ENCODE measurements at regions not wholly inside any gene's neighbourhood (a gene's known extent, or its start where the extent isn't known, plus 50 kb on each side); places are given as distances from the start of the nearest gene placed in this dataset.

DNA sequence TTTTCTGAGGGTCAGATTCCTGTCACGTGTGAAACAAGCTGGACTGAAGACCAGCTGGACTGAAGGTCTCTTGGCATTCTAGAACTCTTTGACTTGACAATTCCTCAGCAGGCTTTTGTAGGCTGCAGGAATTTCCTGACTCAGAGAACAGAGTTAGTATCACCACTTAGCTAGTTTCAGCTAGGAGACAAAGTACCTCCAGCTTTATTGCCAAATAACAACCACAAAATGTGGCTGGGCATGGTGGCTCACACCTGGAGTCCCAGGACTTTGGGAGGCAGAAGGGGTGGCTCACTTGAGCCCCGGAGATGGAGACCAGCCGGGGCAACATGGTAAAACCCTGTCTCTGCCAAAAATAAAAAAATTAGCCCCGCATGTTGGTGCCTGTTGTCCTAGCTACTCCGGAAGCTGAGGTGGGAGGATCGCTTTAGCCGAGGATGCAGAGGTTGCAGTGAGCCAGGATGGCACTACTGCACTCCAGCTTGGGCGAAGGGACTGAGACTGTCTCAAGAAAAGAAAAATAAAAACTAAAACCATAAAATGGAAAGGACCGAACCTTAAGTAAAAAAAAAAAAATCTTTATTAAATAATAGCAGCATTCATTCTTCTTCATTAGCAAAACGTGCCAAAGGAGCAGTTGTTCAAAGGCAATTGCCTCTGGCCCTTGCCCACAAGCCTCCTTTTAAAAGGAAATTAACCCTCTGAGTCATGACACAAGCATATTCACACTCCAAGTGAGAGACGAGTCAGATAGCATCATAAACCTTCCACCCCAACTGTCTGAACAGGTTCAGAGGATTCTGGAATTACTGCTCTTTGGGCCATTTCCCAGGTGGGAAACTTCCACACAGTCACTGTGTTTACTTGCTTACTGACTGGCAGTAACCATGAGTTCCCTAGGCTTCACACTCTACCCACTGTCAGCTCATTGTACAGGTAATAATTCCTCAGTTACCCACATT, 88.9 kb downstream of the MYL12B start:
- TF ChIP-seq, protein P1, sequence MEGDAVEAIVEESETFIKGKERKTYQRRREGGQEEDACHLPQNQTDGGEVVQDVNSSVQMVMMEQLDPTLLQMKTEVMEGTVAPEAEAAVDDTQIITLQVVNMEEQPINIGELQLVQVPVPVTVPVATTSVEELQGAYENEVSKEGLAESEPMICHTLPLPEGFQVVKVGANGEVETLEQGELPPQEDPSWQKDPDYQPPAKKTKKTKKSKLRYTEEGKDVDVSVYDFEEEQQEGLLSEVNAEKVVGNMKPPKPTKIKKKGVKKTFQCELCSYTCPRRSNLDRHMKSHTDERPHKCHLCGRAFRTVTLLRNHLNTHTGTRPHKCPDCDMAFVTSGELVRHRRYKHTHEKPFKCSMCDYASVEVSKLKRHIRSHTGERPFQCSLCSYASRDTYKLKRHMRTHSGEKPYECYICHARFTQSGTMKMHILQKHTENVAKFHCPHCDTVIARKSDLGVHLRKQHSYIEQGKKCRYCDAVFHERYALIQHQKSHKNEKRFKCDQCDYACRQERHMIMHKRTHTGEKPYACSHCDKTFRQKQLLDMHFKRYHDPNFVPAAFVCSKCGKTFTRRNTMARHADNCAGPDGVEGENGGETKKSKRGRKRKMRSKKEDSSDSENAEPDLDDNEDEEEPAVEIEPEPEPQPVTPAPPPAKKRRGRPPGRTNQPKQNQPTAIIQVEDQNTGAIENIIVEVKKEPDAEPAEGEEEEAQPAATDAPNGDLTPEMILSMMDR (IDR thresholded peaks at IDR 0.05; ENCODE audit: low read depth, low read length): no peak
- TF ChIP-seq POLR2A (IDR thresholded peaks at IDR 0.05; ENCODE audit: extremely low read depth, insufficient read length) (no peak), MYC (IDR thresholded peaks at IDR 0.05; ENCODE audit: low read depth, low read length) (no peak)

All from NB4 (cell line).